Progenitor cell of endocrine pancreas (in vitro differentiated cells): ENCODE measurements at regions not wholly inside any gene's neighbourhood (a gene's known extent, or its start where the extent isn't known, plus 50 kb on each side); places are given as distances from the start of the nearest gene placed in this dataset.

Source experiments
- DNase-seq: peaks from one replicate; pipeline ENCODE4 v3.0.0; 2021; ENCODE audit warnings: low spot score; ENCODE audit not compliant: unreplicated experiment
- H3K27ac Mint-ChIP-seq: 2 replicates; pipeline ENCODE4 v1.8.0; 2021; ENCODE audit warnings: mild to moderate bottlenecking, moderate library complexity, mixed read lengths
- H3K27me3 Mint-ChIP-seq: 2 replicates; pipeline ENCODE4 v1.8.0; 2021; ENCODE audit warnings: mixed read lengths
- H3K36me3 Mint-ChIP-seq: 2 replicates; pipeline ENCODE4 v1.8.0; 2022; ENCODE audit warnings: mixed read lengths; ENCODE audit not compliant: insufficient read depth
- H3K4me1 Mint-ChIP-seq: 2 replicates; pipeline ENCODE4 v1.8.0; 2021; ENCODE audit warnings: low read depth, mixed read lengths
- H3K4me3 Mint-ChIP-seq: 2 replicates; pipeline ENCODE4 v1.8.0; 2021; ENCODE audit warnings: low read depth, mild to moderate bottlenecking, moderate library complexity, mixed read lengths
- H3K9me3 Mint-ChIP-seq: 2 replicates; pipeline ENCODE4 v1.8.0; 2021; ENCODE audit warnings: low read depth, mixed read lengths
- CTCF ChIP-seq: fragments of 200-600 bp; sonication (generic); IDR thresholded peaks from one replicate; pipeline ENCODE4 v1.5.0; 2021; ENCODE audit warnings: antibody characterized with exemption, mild to moderate bottlenecking; ENCODE audit not compliant: unreplicated experiment

- Mint-ChIP-seq H3K4me3 (no peak overlapping the region), H3K27me3 (no peaks in the 10 kb centered on the region), H3K9me3 (no peaks in the 10 kb centered on the region), H3K27ac (no peak overlapping the region), H3K4me1 (peaks cover 3% of the 10 kb centered on the region), H3K36me3 (no peaks in the 10 kb centered on the region)
- no peak for DNase-seq
- TF ChIP-seq CTCF, result no peak
Observed at GRCh38 chr2:196441527-196441926, 198.0 kb upstream of the CCDC150 start.

GRCh38 chr2:196442211-196442610, 197.3 kb upstream of the CCDC150 start:
- TF ChIP-seq CTCF, result no peak
- Mint-ChIP-seq H3K9me3 (no peaks in the 10 kb centered on the region), H3K27ac (no peak overlapping the region), H3K4me3 (no peak overlapping the region), H3K36me3 (no peaks in the 10 kb centered on the region), H3K4me1 (peaks cover 3% of the 10 kb centered on the region), H3K27me3 (no peaks in the 10 kb centered on the region)
- DNase-seq, result no peak

GRCh38 chr2:196444442-196444841, 195.1 kb upstream of the CCDC150 start:
- Mint-ChIP-seq H3K9me3 (no peaks in the 10 kb centered on the region), H3K27me3 (no peaks in the 10 kb centered on the region), H3K4me1 (peaks cover 8% of the 10 kb centered on the region), H3K27ac (no peak overlapping the region), H3K4me3 (no peak overlapping the region), H3K36me3 (no peaks in the 10 kb centered on the region)
- no peak for DNase-seq
- TF ChIP-seq CTCF, result no peak

- H3K4me3 Mint-ChIP-seq, result no peak overlapping the region
Observed at GRCh38 chr2:196445991-196446390, 193.5 kb upstream of the CCDC150 start.

GRCh38 chr2:196448407-196449079, 191.0 kb upstream of the CCDC150 start:
- Mint-ChIP-seq H3K36me3 (no peaks in the 10 kb centered on the region), H3K9me3 (no peaks in the 10 kb centered on the region), H3K4me3 (no peak overlapping the region), H3K27me3 (no peaks in the 10 kb centered on the region), H3K4me1 (peaks cover 8% of the 10 kb centered on the region), H3K27ac (peak overlapping the region; percentile 61)
- no peak for DNase-seq
- TF ChIP-seq CTCF, result no peak

More at GRCh38 chr2:196445991-196446390, 193.5 kb upstream of the CCDC150 start:
- peaks cover 8% of the 10 kb centered on the region for H3K4me1 Mint-ChIP-seq
- no peaks in the 10 kb centered on the region for H3K9me3 Mint-ChIP-seq
- H3K27me3 Mint-ChIP-seq, result no peaks in the 10 kb centered on the region
- TF ChIP-seq CTCF, result no peak
- no peak overlapping the region for H3K27ac Mint-ChIP-seq
- DNase-seq, result no peak
- H3K36me3 Mint-ChIP-seq, result no peaks in the 10 kb centered on the region
